GM19467 (cell line): ENCODE measurements at regions not wholly inside any gene's neighbourhood (a gene's known extent, or its start where the extent isn't known, plus 50 kb on each side); places are given as distances from the start of the nearest gene placed in this dataset.

Source experiments
- ATAC-seq: cut with Tn5 transposase; IDR thresholded peaks from one replicate; pipeline ENCODE4 v1.9.1; 2021; ENCODE audit warnings: mild to moderate bottlenecking, moderate library complexity; ENCODE audit not compliant: unreplicated experiment

DNA sequence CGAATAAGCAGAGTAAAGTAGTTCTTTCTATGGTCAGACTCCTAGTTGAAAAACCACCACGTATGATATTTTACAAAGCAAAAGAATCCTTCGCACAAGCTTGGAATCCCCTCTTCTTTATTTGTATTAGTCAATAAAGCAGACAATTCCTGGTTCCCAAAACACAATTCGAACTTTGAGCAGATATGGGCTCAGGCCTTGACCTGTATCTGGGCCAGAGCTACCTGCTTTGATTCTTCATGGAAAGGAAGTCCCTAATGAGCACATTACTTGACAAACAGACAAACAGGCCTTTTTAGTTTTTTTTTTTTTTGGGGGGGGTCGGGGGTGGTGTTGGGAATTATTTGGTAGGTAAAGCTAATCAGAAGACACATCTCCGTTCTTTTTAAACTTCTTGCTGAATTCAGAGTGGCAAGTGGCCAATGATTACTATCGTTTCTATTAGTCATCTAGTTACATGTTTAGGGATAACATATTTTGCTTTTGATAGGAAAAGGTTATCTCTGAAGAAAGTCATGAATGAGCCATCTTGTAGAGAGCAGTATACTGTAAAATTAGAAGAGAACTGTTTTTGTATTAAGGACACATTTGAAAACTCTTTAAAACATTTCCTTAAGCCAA is 116.6 kb upstream of the HMHB1 start:
- no peak for ATAC-seq

DNA sequence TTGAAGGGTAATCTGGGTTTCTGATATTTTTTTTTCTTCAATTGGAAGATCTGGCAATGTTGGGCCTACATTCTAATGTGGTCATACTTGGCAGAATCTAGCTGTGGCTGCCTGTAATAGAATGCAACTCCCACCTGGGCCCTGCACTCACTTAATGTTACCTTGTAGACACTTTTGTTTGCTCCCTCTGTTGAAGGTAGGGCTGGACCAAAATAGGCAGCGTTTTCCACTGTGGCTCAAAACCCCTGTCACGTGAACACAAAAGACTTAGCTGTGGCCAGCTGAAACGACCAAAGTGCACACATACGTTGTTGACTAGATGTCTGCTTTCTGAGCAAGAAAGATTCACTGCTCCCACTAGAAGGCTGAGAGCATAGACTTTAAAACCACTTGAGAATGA is 117.6 kb upstream of the HMHB1 start:
- ATAC-seq: no peak

DNA sequence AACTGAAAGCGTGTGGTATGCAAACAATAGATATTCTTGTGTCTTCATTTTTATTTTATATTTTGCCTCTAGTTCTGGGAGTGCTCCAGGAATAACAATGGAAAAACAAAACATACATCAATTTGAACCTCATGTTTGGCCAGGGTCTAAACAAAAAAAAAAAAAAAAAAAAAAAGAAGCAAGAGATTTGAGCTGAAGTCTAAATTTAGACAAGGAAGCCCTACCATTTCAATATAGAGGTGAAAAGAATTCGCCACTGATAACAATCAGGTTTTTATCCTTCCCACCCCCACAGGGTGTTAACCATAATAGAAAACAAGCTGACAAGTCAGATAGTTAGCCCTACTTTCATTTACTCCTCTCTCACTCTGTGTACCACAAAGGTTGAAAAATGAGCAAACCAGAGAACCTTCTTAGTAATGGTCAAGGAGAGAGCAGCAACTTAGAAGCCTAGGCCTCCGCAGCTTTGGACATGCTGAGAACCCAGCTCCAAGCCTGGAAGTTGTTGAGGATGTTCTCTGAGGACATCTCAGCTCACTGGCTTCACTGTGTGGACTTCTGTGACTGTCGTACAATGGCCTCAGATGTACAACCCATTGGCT is 118.2 kb upstream of the HMHB1 start:
- ATAC-seq: peak; percentile 66

DNA sequence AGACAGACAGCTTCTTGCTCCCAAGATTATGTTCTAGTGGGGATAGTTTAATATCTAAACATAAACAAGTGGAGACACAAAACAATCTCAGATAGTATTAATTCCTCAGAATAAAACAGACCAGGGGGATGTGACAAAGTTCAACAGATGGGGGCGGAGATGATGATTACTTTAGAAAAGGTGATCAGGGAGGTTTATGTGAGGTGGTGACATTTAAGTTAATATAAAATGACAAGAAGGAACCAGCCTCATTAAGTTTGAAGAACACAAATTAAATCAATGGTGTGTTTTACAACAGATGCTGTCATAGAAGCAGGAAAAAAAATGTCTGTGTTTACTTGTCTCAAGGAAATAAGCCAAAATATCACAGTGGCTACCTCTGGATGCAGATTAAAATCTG is 119.6 kb upstream of the HMHB1 start:
- no peak for ATAC-seq

DNA sequence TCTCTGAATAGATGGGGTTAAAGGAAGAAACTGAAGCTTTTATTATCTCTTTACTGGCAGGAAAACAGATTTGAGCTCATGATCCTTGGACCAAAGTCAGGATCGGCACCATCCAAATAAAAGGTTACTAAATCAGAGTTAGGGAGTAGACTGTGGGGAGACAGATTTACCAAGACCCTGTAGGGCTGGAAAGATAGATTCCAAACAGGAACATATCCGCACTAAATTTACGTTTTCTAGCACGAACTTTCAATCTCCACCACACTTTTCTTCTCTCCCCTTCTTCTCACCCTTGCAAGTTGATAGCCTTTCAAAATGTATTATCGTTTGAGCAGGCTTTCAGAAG is 120.0 kb upstream of the HMHB1 start:
- ATAC-seq: no peak

DNA sequence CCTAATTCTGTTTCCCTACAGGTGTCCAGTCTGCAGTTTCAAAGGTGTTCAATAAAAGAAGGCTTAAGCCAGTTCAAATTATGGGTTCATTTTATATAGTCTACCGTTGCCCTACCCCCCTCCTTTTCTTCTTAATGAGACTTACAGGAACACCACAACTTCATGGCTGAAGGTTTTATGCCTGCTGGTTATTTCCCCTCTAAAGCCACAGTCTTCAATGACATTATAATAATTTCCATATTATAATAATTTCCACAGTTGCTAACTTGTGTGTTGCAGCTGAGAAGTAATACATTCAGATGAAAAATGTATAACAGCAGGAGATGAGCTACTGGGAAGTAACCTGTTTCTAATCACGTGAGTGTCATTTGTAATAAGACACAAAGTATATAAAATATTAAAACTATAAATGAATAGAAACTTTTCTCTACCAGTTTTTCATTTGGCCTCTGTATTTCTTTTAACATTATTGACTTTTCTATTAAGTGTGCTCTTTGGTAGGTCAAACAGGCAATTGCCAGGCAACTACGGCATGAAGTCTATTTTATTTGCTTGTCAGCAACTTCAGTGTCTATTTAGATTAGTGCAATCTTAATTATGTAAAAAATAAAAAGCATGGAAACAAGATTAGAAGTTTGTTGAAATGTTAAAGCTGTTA is 120.5 kb upstream of the HMHB1 start:
- no peak for ATAC-seq

DNA sequence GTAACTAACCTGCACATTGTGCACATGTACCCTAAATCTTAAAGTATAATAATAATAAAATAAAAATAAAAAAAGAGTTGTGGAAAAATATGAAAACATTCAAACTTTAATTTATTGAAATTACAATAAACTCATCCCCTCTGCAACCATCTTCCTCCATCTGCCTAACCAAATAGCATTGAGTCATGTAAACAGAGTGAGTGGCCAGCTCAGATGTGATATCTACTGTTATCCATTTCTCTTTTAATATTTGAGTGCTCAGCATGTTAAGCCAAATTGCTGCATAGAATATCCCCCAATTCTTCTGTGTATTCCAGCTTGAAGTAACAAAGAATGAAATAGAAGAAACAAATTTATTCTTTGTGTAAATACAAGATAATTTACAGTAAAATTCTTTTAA is 124.4 kb upstream of the HMHB1 start:
- ATAC-seq: no peak

DNA sequence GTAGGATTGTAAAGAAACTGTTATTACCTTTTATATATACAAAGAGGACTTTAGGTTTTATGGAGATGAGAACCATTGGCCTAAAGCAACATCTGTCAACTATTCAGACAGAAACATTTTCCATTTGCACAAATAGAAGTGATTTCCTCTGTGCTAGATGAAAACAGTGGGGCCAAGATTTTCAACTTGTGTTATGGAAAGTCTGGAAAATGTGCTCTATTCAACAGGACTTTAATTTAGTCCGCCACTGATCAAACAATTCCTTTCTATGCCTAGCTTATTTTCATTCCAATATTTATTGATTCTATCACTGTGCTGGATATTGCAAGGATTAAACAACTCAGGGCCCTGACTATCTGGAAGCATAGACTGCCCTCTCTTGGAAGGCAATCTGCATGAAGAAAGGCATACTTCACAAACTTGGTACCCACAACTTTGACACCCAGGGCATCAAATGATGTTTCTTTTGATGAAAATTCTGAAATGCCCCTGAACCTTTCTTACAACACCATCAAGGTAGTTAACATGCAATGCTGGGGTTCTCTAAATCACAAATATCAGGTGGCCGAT is 126.6 kb upstream of the HMHB1 start:
- ATAC-seq: no peak

DNA sequence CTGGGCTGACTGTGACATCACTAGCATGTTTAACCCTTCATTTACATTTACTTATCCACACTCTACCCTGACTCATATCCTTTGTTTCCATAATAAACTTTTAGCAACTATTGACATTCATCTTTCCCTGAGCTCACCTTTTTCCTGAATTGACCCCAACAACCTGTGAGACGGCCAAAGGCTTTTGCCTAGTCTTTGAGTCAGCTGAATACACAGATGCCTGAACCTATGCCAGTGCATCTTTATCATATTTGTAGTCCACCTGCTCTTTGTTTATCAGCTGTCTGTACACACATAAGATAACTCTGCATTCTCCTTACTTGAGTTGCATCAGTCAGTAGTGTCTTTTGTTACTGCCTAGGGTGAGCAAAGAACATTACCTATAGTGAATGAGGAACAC is 128.5 kb upstream of the HMHB1 start:
- no peak for ATAC-seq

DNA sequence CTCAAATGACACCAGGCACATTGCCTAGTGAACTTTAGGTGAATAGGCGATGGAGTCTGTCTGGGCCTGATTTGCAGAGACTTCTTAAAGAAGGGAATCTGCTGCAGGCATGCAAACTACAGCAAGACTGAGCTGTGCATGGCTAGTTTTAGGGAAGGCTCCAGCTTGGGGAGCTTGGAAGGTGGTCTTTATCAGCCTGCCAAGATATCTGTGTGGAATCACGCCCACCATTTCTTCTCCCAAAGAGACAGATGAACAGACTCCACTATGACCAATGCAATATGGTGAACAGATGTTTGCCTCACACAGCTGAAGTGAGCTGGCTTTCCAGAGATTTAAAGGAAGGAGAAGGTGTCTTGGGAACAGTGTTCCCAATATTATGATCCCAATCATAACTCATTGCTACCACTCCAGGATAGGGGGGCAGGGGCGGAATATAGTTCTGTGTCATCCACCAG is 129.0 kb upstream of the HMHB1 start:
- ATAC-seq: no peak

DNA sequence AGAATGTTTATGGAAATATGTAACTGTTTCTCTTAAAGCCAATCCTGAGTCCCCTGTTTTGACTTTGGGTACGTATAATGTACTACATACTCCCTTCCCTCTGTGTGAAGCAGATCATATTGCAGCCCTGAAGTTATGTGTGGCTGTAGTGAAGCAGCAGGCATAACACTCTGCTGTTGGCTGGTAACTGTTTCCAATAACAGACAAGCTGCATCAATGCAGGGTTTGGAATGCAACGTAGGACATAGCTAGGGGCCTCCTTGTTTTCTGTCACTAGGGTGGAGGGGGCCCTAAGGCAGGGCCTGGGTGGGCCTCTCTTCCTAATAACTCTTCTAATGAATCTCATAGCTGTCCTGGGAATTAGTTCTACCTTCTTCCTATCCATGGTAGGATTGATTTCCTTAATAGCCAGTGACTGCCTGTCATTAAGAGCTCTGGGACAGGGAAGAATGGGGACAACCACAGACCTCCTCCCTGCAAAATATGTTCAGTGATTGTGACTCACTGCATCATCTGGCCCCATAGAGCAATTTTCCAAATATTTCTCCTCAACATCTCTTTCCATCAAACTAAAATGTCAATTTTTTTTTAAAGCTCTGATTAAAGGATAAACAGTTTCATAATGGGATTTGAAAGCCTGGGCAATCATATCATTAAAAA is 129.6 kb upstream of the HMHB1 start:
- no peak for ATAC-seq

DNA sequence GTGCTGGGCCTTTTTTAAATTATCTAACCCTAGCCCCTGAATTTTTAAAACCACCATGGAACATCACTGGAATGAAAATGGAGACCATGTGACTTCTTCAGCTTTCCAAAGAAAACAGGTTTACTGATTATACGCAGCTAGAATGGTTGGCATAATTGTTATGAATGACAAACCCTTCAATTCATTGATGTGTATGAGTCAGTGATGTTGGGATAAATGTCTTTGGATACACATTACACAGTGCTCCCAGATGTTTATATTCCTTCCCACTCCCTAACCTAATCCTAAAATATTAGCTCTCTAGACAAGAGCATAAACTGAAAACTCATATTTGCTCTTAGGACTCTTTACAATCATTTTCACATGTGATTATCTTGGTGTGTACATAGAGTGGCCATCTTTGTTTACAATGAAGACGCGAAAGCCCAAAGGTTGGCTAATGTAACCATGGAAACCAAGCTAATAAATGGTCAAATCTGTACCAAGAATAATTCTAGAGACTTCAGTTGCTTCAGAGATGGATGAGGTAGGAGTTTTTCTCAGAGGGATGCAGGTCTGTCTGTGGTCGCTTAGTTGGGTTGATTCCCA is 131.2 kb upstream of the HMHB1 start:
- no peak for ATAC-seq

DNA sequence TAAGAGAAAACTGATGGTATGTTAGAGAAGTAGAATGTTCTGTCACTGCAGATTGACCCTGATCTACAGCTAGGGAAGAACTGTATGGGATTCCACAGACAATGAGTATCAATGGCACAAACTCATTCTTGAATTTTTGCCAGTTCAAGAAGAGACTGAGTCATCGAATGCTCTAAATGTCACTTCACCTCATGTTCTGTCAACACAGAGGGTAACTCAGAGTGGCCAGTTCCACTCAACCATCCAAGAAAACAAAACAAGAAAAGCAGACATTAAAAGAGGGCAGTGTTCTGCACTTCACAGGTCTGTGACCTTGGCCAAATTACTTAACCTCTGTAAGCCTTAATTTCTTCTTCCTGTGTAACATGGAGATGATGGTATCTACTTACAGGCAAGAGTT is 132.2 kb upstream of the HMHB1 start:
- no peak for ATAC-seq

DNA sequence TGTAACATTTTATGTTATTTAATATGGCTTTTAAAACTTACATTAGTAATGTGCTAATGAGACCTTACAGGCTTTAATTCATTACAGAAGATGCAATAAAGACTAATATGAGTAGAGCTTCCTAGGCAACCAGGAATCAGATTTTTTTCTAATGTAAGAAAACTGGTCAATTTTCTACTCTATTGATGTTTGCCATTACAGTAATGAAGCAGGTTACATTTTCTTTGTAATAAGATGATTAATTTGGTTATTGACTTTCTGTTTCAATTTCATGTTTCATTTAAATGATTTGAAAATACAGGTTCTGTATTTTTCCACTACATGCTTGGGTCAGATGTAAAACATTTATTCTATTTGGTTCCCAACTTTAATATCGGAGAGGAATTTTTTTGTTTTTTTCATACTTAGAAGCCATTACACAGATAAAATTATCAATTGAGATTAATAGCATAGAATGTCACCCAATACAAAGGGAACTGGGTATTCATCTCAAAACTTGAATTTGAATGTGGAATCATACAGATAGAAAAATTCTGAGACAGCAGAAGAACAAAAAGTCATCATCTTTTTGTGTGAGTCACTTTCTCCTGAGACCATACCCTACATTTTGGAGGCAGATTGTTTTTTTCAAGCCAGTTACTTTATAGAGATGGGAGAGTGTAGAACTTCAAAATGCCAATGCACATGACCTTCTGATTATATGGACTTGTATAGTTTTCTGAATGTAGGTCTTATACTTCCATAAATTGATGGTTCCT is 133.6 kb upstream of the HMHB1 start:
- ATAC-seq: no peak

DNA sequence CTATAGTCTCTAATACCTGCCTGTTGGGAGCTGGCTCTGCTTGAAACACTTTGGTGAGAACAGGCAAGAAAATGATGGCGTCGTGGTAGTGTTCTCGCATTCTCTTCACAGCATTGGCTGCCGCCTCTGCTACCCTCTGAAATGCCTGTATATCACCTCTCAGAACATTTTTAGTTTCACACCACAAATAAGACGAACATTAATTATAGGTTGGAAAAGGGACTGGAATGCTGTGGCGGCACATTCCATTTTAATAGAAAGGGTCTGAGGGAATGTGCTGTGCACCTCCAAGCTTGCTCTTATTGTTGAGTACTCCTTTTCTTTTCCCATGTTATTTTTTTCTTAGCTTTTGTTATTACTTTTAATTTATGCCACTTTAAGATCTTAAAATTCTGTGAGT is 134.6 kb upstream of the HMHB1 start:
- no peak for ATAC-seq

DNA sequence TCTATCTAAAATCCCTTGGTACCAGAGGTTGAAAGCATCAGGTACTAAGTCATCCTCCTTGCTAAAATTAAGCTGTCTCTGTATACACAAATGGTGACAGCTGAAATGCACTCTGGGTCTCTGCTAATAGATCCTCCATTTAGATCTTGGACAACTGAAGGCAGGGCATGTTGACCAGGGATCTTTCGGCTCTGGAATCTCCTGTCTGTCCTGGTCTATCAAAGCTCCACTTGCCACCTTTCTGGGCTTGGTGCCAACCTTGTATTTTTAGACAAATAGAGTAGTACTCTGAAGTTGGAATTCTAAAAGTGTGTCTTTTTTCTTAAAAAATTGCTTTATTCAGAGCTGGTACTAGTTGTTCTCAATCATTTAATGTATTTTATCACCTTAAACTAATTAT is 135.2 kb upstream of the HMHB1 start:
- ATAC-seq: no peak

DNA sequence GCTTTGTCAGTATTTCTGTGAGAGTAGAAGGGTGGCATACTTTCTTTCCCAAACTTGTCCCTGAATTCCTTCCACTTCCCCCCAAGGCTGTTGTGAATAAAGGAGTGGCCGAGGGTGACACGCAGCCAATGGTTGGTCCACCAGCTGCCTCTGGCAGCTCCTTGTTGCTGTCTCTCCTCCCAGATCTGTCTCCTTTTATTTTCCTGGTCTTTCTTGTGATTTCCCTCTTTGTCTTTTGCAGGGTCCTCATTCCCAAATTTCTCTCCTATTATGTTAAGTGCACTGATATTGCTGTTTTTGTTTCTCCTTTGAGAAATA is 137.5 kb upstream of the HMHB1 start:
- ATAC-seq: no peak

DNA sequence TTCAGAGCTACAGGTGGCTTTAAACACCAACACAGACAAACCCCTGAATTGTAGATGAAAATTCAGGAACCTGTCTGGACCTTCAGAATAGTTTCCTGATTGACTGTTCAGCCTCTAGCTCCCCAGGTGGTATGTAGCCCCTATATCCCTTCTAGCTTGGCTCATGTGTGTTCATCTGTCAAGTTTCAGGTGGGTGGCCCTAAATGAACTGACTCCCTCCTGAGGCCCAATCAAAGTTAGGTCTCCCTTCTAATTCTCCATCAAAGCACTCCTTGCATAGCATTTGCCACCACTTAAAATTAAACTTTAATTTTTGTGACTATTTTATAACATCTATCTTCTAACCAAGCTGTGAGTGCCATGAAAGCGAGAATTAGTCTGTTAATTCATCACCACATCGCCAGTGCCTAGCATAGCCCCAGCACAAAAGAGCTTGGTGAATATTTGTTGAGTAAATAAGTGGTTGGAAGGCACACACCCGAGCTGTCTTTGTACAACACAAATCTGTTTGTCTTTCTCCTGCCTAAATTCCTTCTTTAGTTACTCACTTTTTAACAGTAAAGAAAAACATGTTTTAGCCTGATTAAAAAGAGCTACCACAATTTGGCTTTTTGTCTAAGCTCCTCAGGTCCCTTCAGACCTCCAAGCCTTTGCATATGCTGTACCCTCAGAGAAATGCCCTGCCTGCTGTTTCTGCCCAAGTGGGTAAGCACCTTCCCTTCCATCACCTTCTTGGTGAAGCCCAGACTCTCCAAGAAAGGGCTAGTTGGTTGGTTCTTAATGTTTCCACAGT is 138.1 kb upstream of the HMHB1 start:
- no peak for ATAC-seq

DNA sequence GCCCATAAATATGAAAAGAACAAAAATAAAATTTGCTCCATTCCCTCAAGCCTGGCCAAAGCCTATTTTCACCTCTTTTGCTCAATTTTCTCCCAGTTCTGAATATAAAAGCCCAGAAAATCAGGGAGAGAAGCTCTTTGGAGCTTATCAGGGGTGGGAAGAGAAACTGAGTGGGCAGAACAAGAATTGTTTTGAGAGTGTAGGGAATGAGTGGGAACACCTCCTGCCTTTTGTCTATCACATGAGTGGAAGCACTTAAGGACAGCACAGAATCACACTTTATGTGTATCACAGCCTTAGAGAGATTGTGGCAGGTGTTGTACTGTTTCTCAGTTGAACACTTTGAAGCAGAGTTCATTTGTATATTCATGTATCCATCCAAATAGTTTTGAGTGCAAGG is 139.2 kb upstream of the HMHB1 start:
- ATAC-seq: no peak
